ENCODE measurements at regions not wholly inside any gene's neighbourhood (a gene's known extent, or its start where the extent isn't known, plus 50 kb on each side); places are given as distances from the start of the nearest gene placed in this dataset.

DNA sequence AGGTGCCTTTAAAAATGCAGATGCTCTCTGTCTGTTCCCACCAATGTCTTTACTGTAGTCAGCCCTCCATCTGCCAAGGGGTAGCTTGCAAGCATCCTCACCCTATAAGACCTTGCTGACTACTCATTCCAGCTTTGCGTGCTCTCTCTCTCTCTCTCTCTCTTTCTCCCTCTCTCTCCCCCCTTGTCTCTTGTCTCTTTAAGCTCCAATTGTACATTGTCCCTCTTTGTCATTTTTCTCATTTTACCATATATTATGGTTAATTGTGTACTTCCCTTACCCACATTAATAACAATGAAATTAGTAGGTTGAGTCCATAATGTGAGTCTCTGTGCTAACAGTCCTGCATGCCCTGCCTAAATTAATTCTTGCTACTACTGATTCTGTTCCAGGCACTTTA, 350.2 kb upstream of the CDH4 start:
- TF ChIP-seq, protein P1, sequence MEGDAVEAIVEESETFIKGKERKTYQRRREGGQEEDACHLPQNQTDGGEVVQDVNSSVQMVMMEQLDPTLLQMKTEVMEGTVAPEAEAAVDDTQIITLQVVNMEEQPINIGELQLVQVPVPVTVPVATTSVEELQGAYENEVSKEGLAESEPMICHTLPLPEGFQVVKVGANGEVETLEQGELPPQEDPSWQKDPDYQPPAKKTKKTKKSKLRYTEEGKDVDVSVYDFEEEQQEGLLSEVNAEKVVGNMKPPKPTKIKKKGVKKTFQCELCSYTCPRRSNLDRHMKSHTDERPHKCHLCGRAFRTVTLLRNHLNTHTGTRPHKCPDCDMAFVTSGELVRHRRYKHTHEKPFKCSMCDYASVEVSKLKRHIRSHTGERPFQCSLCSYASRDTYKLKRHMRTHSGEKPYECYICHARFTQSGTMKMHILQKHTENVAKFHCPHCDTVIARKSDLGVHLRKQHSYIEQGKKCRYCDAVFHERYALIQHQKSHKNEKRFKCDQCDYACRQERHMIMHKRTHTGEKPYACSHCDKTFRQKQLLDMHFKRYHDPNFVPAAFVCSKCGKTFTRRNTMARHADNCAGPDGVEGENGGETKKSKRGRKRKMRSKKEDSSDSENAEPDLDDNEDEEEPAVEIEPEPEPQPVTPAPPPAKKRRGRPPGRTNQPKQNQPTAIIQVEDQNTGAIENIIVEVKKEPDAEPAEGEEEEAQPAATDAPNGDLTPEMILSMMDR (IDR thresholded peaks at IDR 0.05; ENCODE audit: insufficient read depth, low read length, poor library complexity, severe bottlenecking), result no peak
- no peak for TF ChIP-seq EZH2phosphoT487 (conservative IDR thresholded peaks at IDR 0.05; ENCODE audit: low read length)
